IMR-90 (cell line): ENCODE measurements at regions not wholly inside any gene's neighbourhood (a gene's known extent, or its start where the extent isn't known, plus 50 kb on each side); places are given as distances from the start of the nearest gene placed in this dataset.

Experiments used
- ATAC-seq: fragments of 200-7000 bp; cut with Tn5 transposase; 2 replicates; pipeline ENCODE4 v1.9.1; 2020; ENCODE audit warnings: low read depth, mild to moderate bottlenecking, moderate library complexity
- BruUV-seq: library from RNA; stranded (reverse); fragments of 400-500 nt; replicated peaks from 2 replicates; lab custom pipeline; 2021; lab: Mats Ljungman, UMichigan
- CTCF ChIA-PET: fragments of 300-600 bp; formaldehyde crosslinking; extraction: SDS; loops from one replicate; lab custom pipeline; 2021; ENCODE audit warnings: antibody characterized with exemption; lab: Yijun Ruan, JAX
- POLR2A ChIA-PET: fragments of 300-600 bp; sonication (Branson Sonifier 250); formaldehyde crosslinking; loops from one replicate; lab custom pipeline; 2022; ENCODE audit warnings: antibody characterized with exemption; ENCODE audit not compliant: unreplicated experiment; lab: Charles Lee
- DNase-seq: peaks from one replicate; pipeline ENCODE4 v3.0.0; 2013
- H2AFZ ChIP-seq: replicated peaks from 2 replicates; pipeline ENCODE3; 2013; ENCODE audit warnings: low read length, mild to moderate bottlenecking; ENCODE audit not compliant: poor library complexity
- H2AK5ac ChIP-seq: 2 replicates; pipeline ENCODE4 v1.6.1; 2013; ENCODE audit warnings: low read depth, low read length, inconsistent platforms
- H2AK9ac ChIP-seq: replicated peaks from 2 replicates; pipeline ENCODE3; 2013; ENCODE audit warnings: mild to moderate bottlenecking, low read depth, low read length, moderate library complexity; ENCODE audit not compliant: poor library complexity
- H2BK120ac ChIP-seq: 2 replicates; pipeline ENCODE4 v1.6.1; 2013; ENCODE audit warnings: low read depth, low read length, inconsistent platforms
- H2BK15ac ChIP-seq: 3 replicates; pipeline ENCODE4 v1.6.1; 2013; ENCODE audit warnings: low read depth, low read length, inconsistent platforms
- H2BK20ac ChIP-seq: 2 replicates; pipeline ENCODE4 v1.6.1; 2013; ENCODE audit warnings: low read depth, mild to moderate bottlenecking, inconsistent platforms, low read length, moderate library complexity
- H2BK5ac ChIP-seq: 2 replicates; pipeline ENCODE4 v1.6.1; 2013; ENCODE audit warnings: mild to moderate bottlenecking, low read depth, low read length, inconsistent platforms; ENCODE audit not compliant: poor library complexity, severe bottlenecking
- H3K14ac ChIP-seq: replicated peaks from 2 replicates; pipeline ENCODE4 v1.6.1; 2013; ENCODE audit warnings: low read depth, low read length, inconsistent platforms
- H3K18ac ChIP-seq: 2 replicates; pipeline ENCODE4 v1.6.1; 2013; ENCODE audit warnings: low read depth, low read length, control low read depth
- H3K23ac ChIP-seq: 2 replicates; pipeline ENCODE4 v1.6.1; 2013; ENCODE audit warnings: low read depth, low read length, inconsistent platforms
- H3K27ac ChIP-seq: 2 replicates; pipeline ENCODE4 v1.5.1; 2013; ENCODE audit warnings: mild to moderate bottlenecking, control low read depth, low read length; ENCODE audit not compliant: insufficient read depth
- H3K27me3 ChIP-seq: 2 replicates; pipeline ENCODE4 v1.6.1; 2013; ENCODE audit warnings: low read length; ENCODE audit not compliant: control insufficient read depth, insufficient read depth
- H3K36me3 ChIP-seq: 2 replicates; pipeline ENCODE4 v1.6.1; 2013; ENCODE audit warnings: low read length, mixed read lengths; ENCODE audit not compliant: control insufficient read depth, insufficient read depth
- H3K4ac ChIP-seq: 2 replicates; pipeline ENCODE4 v1.6.1; 2013; ENCODE audit warnings: low read depth, low read length, inconsistent platforms
- H3K4me1 ChIP-seq: 2 replicates; pipeline ENCODE4 v1.6.1; 2013; ENCODE audit warnings: low read length, mixed read lengths; ENCODE audit not compliant: control insufficient read depth, insufficient read depth
- H3K4me2 ChIP-seq: 2 replicates; pipeline ENCODE4 v1.6.1; 2013; ENCODE audit warnings: low read depth, mild to moderate bottlenecking, control low read depth, low read length, moderate library complexity
- H3K4me3 ChIP-seq: 2 replicates; pipeline ENCODE4 v1.5.1; 2013; ENCODE audit warnings: low read depth, mild to moderate bottlenecking, control low read depth, low read length, moderate library complexity; ENCODE audit not compliant: insufficient read depth
- H3K56ac ChIP-seq: 2 replicates; pipeline ENCODE4 v1.6.1; 2013; ENCODE audit warnings: low read length, inconsistent platforms; ENCODE audit not compliant: insufficient read depth; ENCODE audit errors: extremely low read depth
- H3K79me1 ChIP-seq, 2 experiments: 2 replicates each; pipeline ENCODE4 v1.6.1; 2013; ENCODE audit warnings: low read length in 2 of 2, inconsistent platforms in 1 of 2, low read depth in 1 of 2
- H3K9ac ChIP-seq: 2 replicates; pipeline ENCODE4 v1.6.1; 2013; ENCODE audit warnings: low read depth, low read length, control low read depth
- H3K9me1 ChIP-seq: 2 replicates; pipeline ENCODE4 v1.6.1; 2013; ENCODE audit warnings: low read length, inconsistent platforms; ENCODE audit not compliant: insufficient read depth
- H3K9me3 ChIP-seq: 2 replicates; pipeline ENCODE4 v1.6.1; 2013; ENCODE audit warnings: low read length; ENCODE audit not compliant: control insufficient read depth, insufficient read depth
- H4K20me1 ChIP-seq: 2 replicates; pipeline ENCODE4 v1.6.1; 2013; ENCODE audit warnings: low read length, inconsistent platforms; ENCODE audit not compliant: insufficient read depth
- H4K5ac ChIP-seq: 2 replicates; pipeline ENCODE4 v1.6.1; 2013; ENCODE audit warnings: mild to moderate bottlenecking, low read depth, low read length, control low read depth
- H4K8ac ChIP-seq, 2 experiments: 2 replicates each; pipeline ENCODE4 v1.6.1; 2013; ENCODE audit warnings: low read depth in 2 of 2, low read length in 2 of 2, control low read depth in 1 of 2, inconsistent platforms in 1 of 2
- H4K91ac ChIP-seq: 2 replicates; pipeline ENCODE4 v1.6.1; 2013; ENCODE audit warnings: low read depth, low read length, inconsistent platforms; ENCODE audit not compliant: insufficient read depth
- CEBPB ChIP-seq: IDR thresholded peaks from 2 replicates; pipeline ENCODE4 v1.6.1; 2012; ENCODE audit warnings: low read depth, low read length, improper control_type of control experiment
- CTCF ChIP-seq: conservative IDR thresholded peaks from 2 replicates; pipeline ENCODE4 v1.5.1; 2012; ENCODE audit warnings: mild to moderate bottlenecking, low read depth, low read length, improper control_type of control experiment
- MXI1 ChIP-seq: IDR thresholded peaks from 2 replicates; pipeline ENCODE4 v1.6.1; 2012; ENCODE audit warnings: low read depth, mild to moderate bottlenecking, low read length, moderate library complexity, borderline replicate concordance
- POLR2A ChIP-seq: IDR thresholded peaks from 2 replicates; pipeline ENCODE4 v1.6.1; 2012; ENCODE audit warnings: mild to moderate bottlenecking, low read depth, low read length
- RCOR1 ChIP-seq: IDR thresholded peaks from 2 replicates; pipeline ENCODE4 v1.6.1; 2012; ENCODE audit warnings: mild to moderate bottlenecking, low read length, improper control_type of control experiment; ENCODE audit not compliant: insufficient replicate concordance
- dilution Hi-C: fragments of 300-500 bp; cut with HindIII; formaldehyde crosslinking; loops from one replicate; pipeline ENCODE4 v1.14.3; 2018; ENCODE audit warnings: low sequenced_read_pairs; ENCODE audit not compliant: unreplicated experiment
- in situ Hi-C: fragments of 300-500 bp; cut with MboI; formaldehyde crosslinking; loops from 3 replicates; pipeline ENCODE4 v1.14.3; 2019; ENCODE audit warnings: low sequenced_read_pairs, inconsistent platforms, mixed read lengths
- intact Hi-C: fragments of 100-400 bp; cut with micrococcal nuclease; formaldehyde crosslinking; loops from 2 replicates; pipeline ENCODE4 v1.10.0; 2022

- Histone ChIP-seq H3K4me2 (no peak overlapping the region), H4K5ac (no peak overlapping the region), H3K18ac (no peak overlapping the region), H2AFZ (no peak overlapping the region), H2BK120ac (no peak overlapping the region), H4K8ac (no peak overlapping the region), H3K4ac (no peak overlapping the region), H2BK15ac (no peak overlapping the region), H2BK20ac (no peak overlapping the region), H2AK9ac (no peak overlapping the region), H2AK5ac (no peak overlapping the region), H3K56ac (no peak overlapping the region), H3K23ac (no peak overlapping the region), H3K4me1 (peaks cover 11% of the 10 kb centered on the region), H4K20me1 (no peaks in the 10 kb centered on the region), H3K27ac (no peak overlapping the region), H3K9me3 (no peaks in the 10 kb centered on the region), H3K79me1 (no peaks in the 10 kb centered on the region), H3K14ac (no peak overlapping the region), H4K91ac (no peak overlapping the region), H3K36me3 (no peaks in the 10 kb centered on the region), H2BK5ac (no peak overlapping the region), H3K27me3 (no peaks in the 10 kb centered on the region), H3K9me1 (peaks cover 6% of the 10 kb centered on the region; the same call in 1 of the 2 replicates), H3K4me3 (no peak overlapping the region), H3K9ac (no peak overlapping the region)
- dilution Hi-C loops, result no loop called here
- no TSS peak for BruUV-seq
- ChIA-PET POLR2A (no interaction called here), CTCF (no interaction called here)
- TF ChIP-seq RCOR1, result no peak
- no peak for TF ChIP-seq MXI1
- TF ChIP-seq POLR2A, result no peak
- TF ChIP-seq CEBPB, result no peak
- TF ChIP-seq CTCF, result no peak
- DNase-seq, result no peak
- in situ Hi-C loops, result no loop called here
- intact Hi-C loops, result no loop called here
- no peak for ATAC-seq
Measured at GRCh38 chr17:27404676-27405075, 51.6 kb upstream of the KSR1 start.
